ENCODE measurements at regions not wholly inside any gene's neighbourhood (a gene's known extent, or its start where the extent isn't known, plus 50 kb on each side); places are given as distances from the start of the nearest gene placed in this dataset.
"Not testable (repeated sequence)": the region's sequence is repeated elsewhere in the genome, so short reads cannot be mapped to it uniquely, and the experiment has no call there.

GRCh38 chr10:33049963-33050920 is 92.2 kb upstream of the ITGB1 start:
- H3K4me1 ChIP-seq; H3K36me3 ChIP-seq (replicated peaks); H3K27me3 ChIP-seq (ENCODE audit: low read depth); H3K9me3 ChIP-seq; DNase-seq (ENCODE audit: low spot score in 2 of 2); H3K4me3 ChIP-seq; in situ Hi-C loops (cut with MboI; ENCODE audit: low sequenced_read_pairs): not testable (repeated sequence)

GRCh38 chr10:33048223-33048622 is 90.2 kb upstream of the ITGB1 start:
- H3K4me3 ChIP-seq = no peak overlapping the region
- H3K36me3 ChIP-seq (replicated peaks) = no peaks in the 10 kb centered on the region
- in situ Hi-C loops (cut with MboI; ENCODE audit: low sequenced_read_pairs) = no loop called here
- no peaks in the 10 kb centered on the region; the same call in 1 of the 2 replicates for H3K4me1 ChIP-seq
- H3K27me3 ChIP-seq (ENCODE audit: low read depth) = no peaks in the 10 kb centered on the region
- H3K9me3 ChIP-seq = no peaks in the 10 kb centered on the region
- no peak for DNase-seq (ENCODE audit: low spot score in 2 of 2)

- H3K27me3 ChIP-seq (ENCODE audit: low read depth) = no peaks in the 10 kb centered on the region
- no peak for DNase-seq (ENCODE audit: low spot score in 2 of 2)
- in situ Hi-C loops (cut with MboI; ENCODE audit: low sequenced_read_pairs) = no loop called here
- H3K4me1 ChIP-seq = no peaks in the 10 kb centered on the region; the same call in 1 of the 2 replicates
- no peak overlapping the region for H3K4me3 ChIP-seq
- H3K36me3 ChIP-seq (replicated peaks) = no peaks in the 10 kb centered on the region
- no peaks in the 10 kb centered on the region for H3K9me3 ChIP-seq
These were observed 89.6 kb upstream of the ITGB1 start for GRCh38 chr10:33047655-33048054.

DNA sequence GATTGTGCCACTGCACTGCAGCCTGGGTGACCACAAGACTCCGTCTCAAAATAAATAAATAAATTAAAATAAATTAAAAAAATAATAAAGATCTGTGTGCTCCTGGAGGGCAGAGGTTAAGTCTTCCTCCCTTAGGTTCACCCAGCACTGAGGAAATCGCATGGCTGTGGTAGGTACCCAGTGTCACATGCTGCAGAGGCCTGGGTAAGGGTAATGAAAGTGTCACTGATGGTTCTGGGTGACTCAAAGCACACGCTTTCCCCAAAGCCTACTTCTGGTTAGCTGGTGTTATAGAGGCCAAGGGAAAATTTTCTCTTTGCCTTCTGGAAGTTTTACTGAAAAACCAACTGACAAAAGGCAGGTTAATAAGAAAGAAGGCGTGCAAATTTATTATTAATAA is 88.8 kb upstream of the ITGB1 start:
- in situ Hi-C loops (cut with MboI; ENCODE audit: low sequenced_read_pairs) = no loop called here

DNA sequence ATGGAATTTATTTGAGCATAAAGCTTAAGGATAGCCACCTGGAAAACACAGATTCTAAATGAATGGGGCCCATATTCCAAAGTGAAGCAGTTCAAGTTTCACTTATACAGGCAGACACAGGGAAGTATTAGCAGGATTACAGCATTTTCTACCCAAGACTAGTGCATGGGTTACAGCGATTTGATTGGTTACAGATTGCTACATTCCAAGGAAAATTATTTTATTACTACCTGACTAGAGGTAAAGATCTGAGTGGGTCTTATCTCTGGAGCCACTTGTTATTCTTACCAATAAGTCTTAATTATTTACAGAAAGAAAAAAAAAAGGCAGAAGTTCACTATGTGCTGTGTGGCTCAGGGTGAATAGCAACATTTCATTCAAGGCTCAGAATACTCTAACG is 87.4 kb upstream of the ITGB1 start:
- in situ Hi-C loops (cut with MboI; ENCODE audit: low sequenced_read_pairs) = no loop called here

More for the DNA sequence above, 88.8 kb upstream of the ITGB1 start:
- no peak for DNase-seq (ENCODE audit: low spot score in 2 of 2)
- no peaks in the 10 kb centered on the region for H3K36me3 ChIP-seq (replicated peaks)
- no peaks in the 10 kb centered on the region for H3K27me3 ChIP-seq (ENCODE audit: low read depth)
- no peaks in the 10 kb centered on the region for H3K9me3 ChIP-seq
- no peak overlapping the region for H3K4me3 ChIP-seq
- no peaks in the 10 kb centered on the region; the same call in 1 of the 2 replicates for H3K4me1 ChIP-seq

DNA sequence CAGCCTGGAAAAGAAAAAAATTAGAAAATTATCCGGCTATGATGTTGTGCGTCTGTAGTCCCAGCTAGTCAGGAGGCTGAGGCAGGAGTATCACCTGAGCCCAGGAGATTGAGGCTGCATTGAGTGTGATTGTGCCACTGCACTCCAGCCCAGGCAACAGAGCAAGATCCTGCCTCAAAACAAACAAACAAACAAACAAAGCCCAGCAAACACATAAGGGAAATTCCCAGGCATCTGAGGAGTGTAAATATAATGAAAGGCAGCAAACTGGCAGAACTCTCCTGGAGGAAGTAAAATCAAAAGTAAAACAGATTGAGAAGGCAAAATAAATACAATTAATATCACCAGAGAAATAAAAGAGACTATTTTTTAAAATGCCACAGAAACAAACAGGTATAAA is 84.5 kb upstream of the ITGB1 start:
- DNase-seq (ENCODE audit: low spot score in 2 of 2) = no peak
- in situ Hi-C loops (cut with MboI; ENCODE audit: low sequenced_read_pairs) = no loop called here
- peaks cover 12% of the 10 kb centered on the region for H3K4me1 ChIP-seq
- H3K36me3 ChIP-seq (replicated peaks) = no peaks in the 10 kb centered on the region
- no peaks in the 10 kb centered on the region for H3K9me3 ChIP-seq
- no peaks in the 10 kb centered on the region for H3K27me3 ChIP-seq (ENCODE audit: low read depth)
- H3K4me3 ChIP-seq = no peak overlapping the region

More for the DNA sequence above, 87.4 kb upstream of the ITGB1 start:
- no peaks in the 10 kb centered on the region for H3K27me3 ChIP-seq (ENCODE audit: low read depth)
- no peaks in the 10 kb centered on the region for H3K4me1 ChIP-seq
- DNase-seq (ENCODE audit: low spot score in 2 of 2) = no peak
- no peaks in the 10 kb centered on the region for H3K9me3 ChIP-seq
- no peak overlapping the region for H3K4me3 ChIP-seq
- H3K36me3 ChIP-seq (replicated peaks) = no peaks in the 10 kb centered on the region

GRCh38 chr10:33041783-33042437 is 83.9 kb upstream of the ITGB1 start:
- H3K4me3 ChIP-seq = no peak overlapping the region
- DNase-seq (ENCODE audit: low spot score in 2 of 2) = peak; percentile 22 to 58
- H3K9me3 ChIP-seq = no peaks in the 10 kb centered on the region
- in situ Hi-C loops (cut with MboI; ENCODE audit: low sequenced_read_pairs) = no loop called here
- H3K4me1 ChIP-seq = peaks cover 12% of the 10 kb centered on the region
- no peaks in the 10 kb centered on the region for H3K27me3 ChIP-seq (ENCODE audit: low read depth)
- H3K36me3 ChIP-seq (replicated peaks) = no peaks in the 10 kb centered on the region

DNA sequence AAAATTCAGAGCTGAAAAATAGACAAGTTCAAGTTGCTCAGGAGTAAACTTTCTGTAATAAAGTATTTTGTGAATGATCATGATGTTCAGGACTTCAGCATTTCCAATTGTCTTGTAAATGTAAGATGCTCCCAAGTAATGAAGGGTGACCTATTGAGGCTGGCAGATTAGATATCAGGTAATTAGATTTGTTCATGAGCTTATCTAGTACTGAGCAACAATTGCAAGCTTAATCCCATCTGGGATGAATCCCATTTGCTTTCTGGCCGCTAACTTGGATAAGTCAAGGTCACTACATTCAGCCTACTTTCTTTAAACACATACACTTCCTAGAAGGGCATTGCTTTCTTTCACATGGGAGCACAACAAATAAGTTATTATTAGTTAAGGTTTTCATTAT is 82.4 kb upstream of the ITGB1 start:
- in situ Hi-C loops (cut with MboI; ENCODE audit: low sequenced_read_pairs) = no loop called here
- DNase-seq (ENCODE audit: low spot score in 2 of 2) = no peak
- Histone ChIP-seq H3K4me3 (no peak overlapping the region), H3K4me1 (peaks cover 12% of the 10 kb centered on the region), H3K36me3 (replicated peaks) (no peaks in the 10 kb centered on the region), H3K27me3 (ENCODE audit: low read depth) (no peaks in the 10 kb centered on the region), H3K9me3 (no peaks in the 10 kb centered on the region)

DNA sequence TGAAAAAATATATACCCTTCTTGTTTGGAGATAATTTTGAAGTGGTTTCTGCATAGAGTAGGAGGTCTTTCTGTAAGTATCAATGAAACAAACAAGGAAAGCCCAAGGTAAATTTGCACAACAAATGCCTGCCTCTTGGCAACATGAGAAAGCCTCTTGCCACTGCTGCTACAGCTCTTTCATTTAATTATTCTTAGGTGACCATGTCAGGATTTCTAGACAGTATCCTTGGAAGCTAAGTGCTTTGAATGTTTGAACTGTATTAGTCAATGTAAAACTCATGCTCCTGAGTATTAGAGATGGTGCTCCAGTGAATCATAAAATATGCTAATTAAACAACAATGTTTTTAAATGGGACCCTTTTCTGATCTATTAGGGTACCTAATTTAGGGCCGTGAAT is 81.2 kb upstream of the ITGB1 start:
- peaks cover 24% of the 10 kb centered on the region for H3K4me1 ChIP-seq
- H3K9me3 ChIP-seq = no peaks in the 10 kb centered on the region
- H3K27me3 ChIP-seq (ENCODE audit: low read depth) = no peaks in the 10 kb centered on the region
- DNase-seq (ENCODE audit: low spot score in 2 of 2) = peak; percentile 39 to 71
- no peaks in the 10 kb centered on the region for H3K36me3 ChIP-seq (replicated peaks)
- in situ Hi-C loops (cut with MboI; ENCODE audit: low sequenced_read_pairs) = no loop called here
- H3K4me3 ChIP-seq = no peak overlapping the region

- Histone ChIP-seq H3K4me3 (no peak overlapping the region), H3K27me3 (ENCODE audit: low read depth) (no peaks in the 10 kb centered on the region), H3K4me1 (peaks cover 24% of the 10 kb centered on the region), H3K9me3 (no peaks in the 10 kb centered on the region), H3K36me3 (replicated peaks) (no peaks in the 10 kb centered on the region)
- in situ Hi-C loops (cut with MboI; ENCODE audit: low sequenced_read_pairs) = no loop called here
- no peak for DNase-seq (ENCODE audit: low spot score in 2 of 2)
These were observed 80.6 kb upstream of the ITGB1 start for GRCh38 chr10:33038672-33039071.

- in situ Hi-C loops (cut with MboI; ENCODE audit: low sequenced_read_pairs) = no loop called here
- no peak overlapping the region for H3K4me3 ChIP-seq
- DNase-seq (ENCODE audit: low spot score in 2 of 2) = no peak
- no peaks in the 10 kb centered on the region for H3K27me3 ChIP-seq (ENCODE audit: low read depth)
- no peaks in the 10 kb centered on the region for H3K36me3 ChIP-seq (replicated peaks)
- peaks cover 24% of the 10 kb centered on the region for H3K4me1 ChIP-seq
- H3K9me3 ChIP-seq = no peaks in the 10 kb centered on the region
These were observed 79.7 kb upstream of the ITGB1 start for GRCh38 chr10:33037726-33038125.

DNA sequence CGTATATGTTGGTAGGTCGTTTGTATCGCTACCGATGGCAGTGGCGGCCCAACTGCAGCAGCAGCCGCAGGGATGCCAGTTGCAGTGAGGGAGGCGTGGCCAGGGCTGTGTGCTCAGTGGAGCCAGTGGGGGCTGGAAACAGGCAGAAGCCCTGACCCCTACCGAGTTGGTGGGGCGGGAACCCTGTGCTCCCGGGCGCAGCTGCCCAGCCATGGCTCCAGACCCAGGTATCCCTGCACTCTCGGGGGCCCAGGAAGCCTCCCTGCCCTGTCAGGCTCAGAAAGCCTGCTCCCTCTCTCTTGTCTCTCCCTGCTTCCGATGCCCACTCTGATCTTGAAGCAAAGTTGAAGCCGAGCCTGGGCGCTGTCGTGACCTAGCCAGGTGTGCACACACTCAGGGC is 78.6 kb upstream of the ITGB1 start:
- Histone ChIP-seq H3K27me3 (ENCODE audit: low read depth) (no peaks in the 10 kb centered on the region), H3K4me1 (peaks cover 24% of the 10 kb centered on the region), H3K9me3 (no peaks in the 10 kb centered on the region), H3K4me3 (no peak overlapping the region), H3K36me3 (replicated peaks) (no peaks in the 10 kb centered on the region)
- DNase-seq (ENCODE audit: low spot score in 2 of 2) = no peak
- in situ Hi-C loops (cut with MboI; ENCODE audit: low sequenced_read_pairs) = no loop called here

DNA sequence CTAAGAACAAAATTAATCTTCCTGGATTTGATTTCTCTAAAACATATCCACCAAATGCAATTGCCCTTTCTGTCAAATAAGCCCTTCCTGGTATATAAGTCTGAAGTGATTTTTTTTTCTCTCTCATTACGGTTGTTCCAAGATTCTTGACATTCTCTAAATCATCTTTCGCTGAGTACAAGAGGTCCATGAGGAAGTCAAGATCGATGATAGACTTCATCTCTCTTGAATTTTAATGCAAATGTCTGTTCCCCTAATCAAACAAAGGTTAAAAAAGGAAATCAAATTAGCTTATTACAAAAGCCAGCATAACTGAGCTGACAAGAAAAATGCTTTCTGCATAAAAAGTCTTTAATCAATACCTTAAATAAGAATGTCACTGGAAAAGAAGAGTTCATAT is 77.4 kb upstream of the ITGB1 start:
- Histone ChIP-seq H3K4me1 (peaks cover 24% of the 10 kb centered on the region), H3K27me3 (ENCODE audit: low read depth) (no peaks in the 10 kb centered on the region), H3K4me3 (no peak overlapping the region), H3K9me3 (no peaks in the 10 kb centered on the region), H3K36me3 (replicated peaks) (no peaks in the 10 kb centered on the region)
- peak in 1 of 2 experiments; percentile 4 for DNase-seq (ENCODE audit: low spot score in 2 of 2)
- in situ Hi-C loops (cut with MboI; ENCODE audit: low sequenced_read_pairs) = no loop called here

- Histone ChIP-seq H3K4me1 (peaks cover 21% of the 10 kb centered on the region), H3K9me3 (no peaks in the 10 kb centered on the region), H3K27me3 (ENCODE audit: low read depth) (no peaks in the 10 kb centered on the region), H3K36me3 (replicated peaks) (no peaks in the 10 kb centered on the region), H3K4me3 (no peak overlapping the region)
- DNase-seq (ENCODE audit: low spot score in 2 of 2) = peak in 1 of 2 experiments; percentile 71
- in situ Hi-C loops (cut with MboI; ENCODE audit: low sequenced_read_pairs) = no loop called here
These were observed 76.9 kb upstream of the ITGB1 start for GRCh38 chr10:33034931-33035330.

Measured in HAP-1 (cell line).